Endothelial cell (in vitro differentiated cells): ENCODE measurements at regions not wholly inside any gene's neighbourhood (a gene's known extent, or its start where the extent isn't known, plus 50 kb on each side); places are given as distances from the start of the nearest gene placed in this dataset.

Experiments
- DNase-seq: peaks from one replicate; pipeline ENCODE4 v3.0.0; 2021; ENCODE audit warnings: low spot score
- H3K27ac Mint-ChIP-seq: one replicate; pipeline ENCODE4 v1.8.0; 2021; ENCODE audit warnings: mixed read lengths, inconsistent platforms; ENCODE audit not compliant: unreplicated experiment
- H3K27me3 Mint-ChIP-seq: one replicate; pipeline ENCODE4 v1.8.0; 2021; ENCODE audit warnings: mild to moderate bottlenecking, moderate library complexity, mixed read lengths, inconsistent platforms; ENCODE audit not compliant: unreplicated experiment
- H3K36me3 Mint-ChIP-seq: one replicate; pipeline ENCODE4 v1.8.0; 2021; ENCODE audit warnings: mild to moderate bottlenecking, low read depth, mixed read lengths, inconsistent platforms; ENCODE audit not compliant: unreplicated experiment
- H3K4me1 Mint-ChIP-seq: one replicate; pipeline ENCODE4 v1.8.0; 2021; ENCODE audit warnings: mild to moderate bottlenecking, mixed read lengths, inconsistent platforms; ENCODE audit not compliant: unreplicated experiment
- H3K4me3 Mint-ChIP-seq: one replicate; pipeline ENCODE4 v1.8.0; 2021; ENCODE audit warnings: mild to moderate bottlenecking, mixed read lengths, inconsistent platforms; ENCODE audit not compliant: unreplicated experiment
- H3K9me3 Mint-ChIP-seq: one replicate; pipeline ENCODE4 v1.8.0; 2021; ENCODE audit warnings: mixed read lengths, inconsistent platforms; ENCODE audit not compliant: unreplicated experiment
- TF ChIP-seq, protein P1 (sequence below): fragments of 200-600 bp; sonication (generic); IDR thresholded peaks from one replicate; pipeline ENCODE4 v1.5.0; 2021; ENCODE audit warnings: antibody characterized with exemption; ENCODE audit not compliant: unreplicated experiment

DNA sequence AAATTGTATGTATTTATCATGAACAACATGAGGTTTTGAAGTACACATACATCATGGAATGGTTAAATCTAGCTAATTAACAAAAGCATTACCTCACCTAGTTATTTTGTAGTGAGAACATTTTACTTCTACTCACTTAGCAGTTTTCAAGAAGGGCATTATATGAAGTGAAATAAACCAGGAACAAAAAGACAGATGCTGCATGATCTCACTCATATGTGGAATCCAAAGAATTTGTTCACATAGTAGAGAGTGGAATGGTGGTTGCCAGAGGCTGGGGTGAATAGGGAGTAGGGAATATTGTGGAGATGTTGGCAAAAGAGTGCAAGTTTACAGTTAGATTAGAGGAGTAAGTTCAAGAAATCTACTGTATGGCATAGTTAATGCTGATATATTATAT, 292.0 kb downstream of the ASXL3 start:
- no peak for DNase-seq
- no peaks in the 10 kb centered on the region for H3K4me1 Mint-ChIP-seq
- no peaks in the 10 kb centered on the region for H3K9me3 Mint-ChIP-seq
- H3K36me3 Mint-ChIP-seq, result no peaks in the 10 kb centered on the region
- TF ChIP-seq, protein P1, sequence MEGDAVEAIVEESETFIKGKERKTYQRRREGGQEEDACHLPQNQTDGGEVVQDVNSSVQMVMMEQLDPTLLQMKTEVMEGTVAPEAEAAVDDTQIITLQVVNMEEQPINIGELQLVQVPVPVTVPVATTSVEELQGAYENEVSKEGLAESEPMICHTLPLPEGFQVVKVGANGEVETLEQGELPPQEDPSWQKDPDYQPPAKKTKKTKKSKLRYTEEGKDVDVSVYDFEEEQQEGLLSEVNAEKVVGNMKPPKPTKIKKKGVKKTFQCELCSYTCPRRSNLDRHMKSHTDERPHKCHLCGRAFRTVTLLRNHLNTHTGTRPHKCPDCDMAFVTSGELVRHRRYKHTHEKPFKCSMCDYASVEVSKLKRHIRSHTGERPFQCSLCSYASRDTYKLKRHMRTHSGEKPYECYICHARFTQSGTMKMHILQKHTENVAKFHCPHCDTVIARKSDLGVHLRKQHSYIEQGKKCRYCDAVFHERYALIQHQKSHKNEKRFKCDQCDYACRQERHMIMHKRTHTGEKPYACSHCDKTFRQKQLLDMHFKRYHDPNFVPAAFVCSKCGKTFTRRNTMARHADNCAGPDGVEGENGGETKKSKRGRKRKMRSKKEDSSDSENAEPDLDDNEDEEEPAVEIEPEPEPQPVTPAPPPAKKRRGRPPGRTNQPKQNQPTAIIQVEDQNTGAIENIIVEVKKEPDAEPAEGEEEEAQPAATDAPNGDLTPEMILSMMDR, result no peak
- no peak overlapping the region for H3K27ac Mint-ChIP-seq
- H3K4me3 Mint-ChIP-seq, result no peak overlapping the region
- H3K27me3 Mint-ChIP-seq, result no peaks in the 10 kb centered on the region

DNA sequence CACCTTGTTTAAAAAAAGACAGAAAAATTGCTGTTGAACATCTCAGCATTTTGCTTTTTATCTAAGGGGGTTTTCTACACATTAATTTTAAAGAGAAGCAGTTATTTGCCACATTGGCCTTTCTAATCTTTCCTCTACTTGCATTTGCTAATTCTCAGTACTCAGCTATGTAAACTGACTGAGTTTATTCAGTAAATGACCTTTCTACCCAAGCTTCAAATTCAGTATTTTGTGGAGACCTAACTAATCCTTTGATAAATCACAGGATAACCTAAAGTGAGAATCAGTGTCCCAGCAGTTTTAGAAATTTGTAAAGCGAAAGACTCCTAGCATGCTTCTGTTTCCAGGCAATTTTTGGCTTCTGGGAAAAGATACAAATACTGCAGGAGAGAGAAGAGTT, 288.4 kb downstream of the ASXL3 start:
- Mint-ChIP-seq H3K4me1 (no peaks in the 10 kb centered on the region), H3K27me3 (peaks cover under 1% of the 10 kb centered on the region), H3K4me3 (no peak overlapping the region), H3K27ac (no peak overlapping the region), H3K36me3 (peaks cover 4% of the 10 kb centered on the region), H3K9me3 (peaks cover 6% of the 10 kb centered on the region)
- TF ChIP-seq, protein P1, result no peak
- DNase-seq, result no peak

DNA sequence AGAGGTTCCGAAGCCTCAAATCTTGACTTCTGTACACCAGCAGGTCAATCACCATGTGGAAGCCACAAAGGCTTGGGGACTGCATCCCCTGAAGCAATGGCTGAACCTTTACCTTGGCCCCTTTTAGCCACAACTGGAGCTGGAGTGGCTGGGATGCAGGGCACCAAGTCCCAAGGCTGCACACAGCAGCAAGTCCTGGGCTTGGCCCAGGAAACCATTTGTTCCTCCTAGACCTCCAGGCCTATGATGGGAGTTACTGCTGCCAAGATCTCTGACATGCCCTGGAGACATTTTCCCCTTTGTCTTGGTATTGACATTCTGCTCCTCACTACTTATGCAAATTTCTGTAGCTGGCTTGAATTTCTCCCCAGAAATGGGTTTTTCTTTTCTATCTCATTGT, 285.9 kb downstream of the ASXL3 start:
- peaks cover 4% of the 10 kb centered on the region for H3K36me3 Mint-ChIP-seq
- H3K4me1 Mint-ChIP-seq, result peaks cover 3% of the 10 kb centered on the region
- no peak overlapping the region for H3K27ac Mint-ChIP-seq
- H3K27me3 Mint-ChIP-seq, result peaks cover 3% of the 10 kb centered on the region
- TF ChIP-seq, protein P1, result no peak
- no peak overlapping the region for H3K4me3 Mint-ChIP-seq
- no peak for DNase-seq
- H3K9me3 Mint-ChIP-seq, result peaks cover 6% of the 10 kb centered on the region

DNA sequence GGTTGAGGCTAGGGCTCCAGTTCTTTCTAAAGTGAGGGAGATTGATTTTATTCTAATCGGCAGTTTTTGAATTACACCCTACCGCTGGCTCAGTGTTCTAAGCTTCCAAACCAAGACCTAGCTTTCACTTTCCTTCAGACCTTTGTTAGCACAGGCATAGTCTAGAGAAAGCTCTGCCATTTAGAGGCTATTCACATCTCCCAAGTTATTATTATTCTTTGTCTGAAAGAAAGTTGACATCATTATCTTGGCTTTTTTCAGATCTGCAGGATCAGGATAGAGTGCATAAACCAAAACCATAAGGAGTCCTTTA, 276.8 kb downstream of the ASXL3 start:
- Mint-ChIP-seq H3K9me3 (no peaks in the 10 kb centered on the region), H3K27me3 (no peaks in the 10 kb centered on the region), H3K4me3 (no peak overlapping the region), H3K27ac (no peak overlapping the region), H3K4me1 (peaks cover 4% of the 10 kb centered on the region), H3K36me3 (no peaks in the 10 kb centered on the region)
- TF ChIP-seq, protein P1, result no peak
- DNase-seq, result no peak

DNA sequence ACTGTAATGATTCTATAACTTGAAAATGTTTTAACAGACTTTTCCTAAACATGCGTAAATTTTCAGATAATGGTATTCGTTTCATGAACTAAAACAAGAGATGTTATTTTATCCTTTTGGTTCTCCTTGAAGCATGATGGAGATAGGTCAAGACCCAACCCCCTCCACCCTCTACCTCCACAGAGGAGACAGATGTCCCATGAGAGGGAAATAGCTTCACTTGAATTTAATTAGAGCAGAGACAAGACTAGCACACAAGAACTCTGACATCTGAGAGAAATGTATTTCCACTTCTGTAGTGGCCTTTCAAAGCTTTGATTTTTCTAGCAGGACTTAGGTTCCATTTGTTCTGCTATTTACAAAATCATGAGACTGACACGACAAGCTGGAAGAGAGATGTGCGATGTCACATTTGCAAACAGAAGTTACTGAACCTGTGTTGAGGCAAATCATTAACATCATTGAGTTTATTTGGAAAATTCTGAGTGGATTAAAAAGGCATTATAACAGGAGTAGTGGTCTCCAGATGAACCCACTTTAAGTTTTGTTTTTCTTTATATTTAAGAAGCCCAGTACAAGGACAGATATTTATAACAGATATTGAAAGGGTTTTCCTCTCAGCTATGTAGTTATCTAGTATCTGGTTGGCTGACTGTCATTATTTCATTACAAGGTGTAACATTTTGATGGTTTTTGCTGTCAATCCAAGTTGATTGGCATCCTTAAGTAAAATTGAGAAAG, 276.2 kb downstream of the ASXL3 start:
- no peaks in the 10 kb centered on the region for H3K36me3 Mint-ChIP-seq
- TF ChIP-seq, protein P1, result no peak
- no peak overlapping the region for H3K4me3 Mint-ChIP-seq
- peaks cover 5% of the 10 kb centered on the region for H3K4me1 Mint-ChIP-seq
- H3K27ac Mint-ChIP-seq, result no peak overlapping the region
- no peaks in the 10 kb centered on the region for H3K27me3 Mint-ChIP-seq
- DNase-seq, result no peak
- no peaks in the 10 kb centered on the region for H3K9me3 Mint-ChIP-seq
